Fibroblast of lung (primary cell): ENCODE measurements at regions not wholly inside any gene's neighbourhood (a gene's known extent, or its start where the extent isn't known, plus 50 kb on each side); places are given as distances from the start of the nearest gene placed in this dataset.

Experiments used
- DNase-seq, 2 donors: peaks; one replicate each; pipeline versions ENCODE4 v3.0.0 to v3.0.0-alpha.2; 2010; ENCODE audit warnings: low read depth in 2 of 2
- H2AFZ ChIP-seq: 2 replicates; pipeline ENCODE4 v1.5.1; 2012; ENCODE audit warnings: low read length, control low read depth, inconsistent platforms
- H3K27ac ChIP-seq: 2 replicates; pipeline ENCODE4 v1.5.1; 2011; ENCODE audit warnings: low read length, control low read depth; ENCODE audit not compliant: insufficient read depth
- H3K27me3 ChIP-seq: 2 replicates; pipeline ENCODE4 v1.5.1; 2011; ENCODE audit warnings: mild to moderate bottlenecking, low read length; ENCODE audit not compliant: control insufficient read depth, insufficient read depth
- H3K36me3 ChIP-seq: 2 replicates; pipeline ENCODE4 v1.5.1; 2011; ENCODE audit warnings: low read length; ENCODE audit not compliant: control insufficient read depth, insufficient read depth
- H3K4me1 ChIP-seq: 2 replicates; pipeline ENCODE4 v1.5.1; 2011; ENCODE audit warnings: low read length; ENCODE audit not compliant: control insufficient read depth, insufficient read depth; ENCODE audit errors: extremely low read depth
- H3K4me2 ChIP-seq: 2 replicates; pipeline ENCODE4 v1.5.1; 2011; ENCODE audit warnings: low read length, control low read depth; ENCODE audit not compliant: insufficient read depth; ENCODE audit errors: extremely low read depth
- H3K4me3 ChIP-seq, 4 experiments: fragments of 200-600 bp in 1 of 4; sonication (generic) in 1 of 4; replicated peaks in 1 of 4; 2 replicates each; pipeline ENCODE4 v1.5.1; 2011 to 2016; ENCODE audit warnings: low read length in 4 of 4, low read depth in 3 of 4, mild to moderate bottlenecking in 3 of 4, control low read depth in 2 of 4, inconsistent platforms in 1 of 4, mixed read lengths in 1 of 4; ENCODE audit not compliant: insufficient read depth in 1 of 4; ENCODE audit errors: control extremely low read depth in 1 of 4
- H3K79me2 ChIP-seq: 2 replicates; pipeline ENCODE4 v1.5.1; 2012; ENCODE audit warnings: mild to moderate bottlenecking, low read length, inconsistent platforms; ENCODE audit not compliant: control insufficient read depth, insufficient read depth
- H3K9ac ChIP-seq: 2 replicates; pipeline ENCODE4 v1.5.1; 2011; ENCODE audit warnings: mild to moderate bottlenecking, low read length, control low read depth; ENCODE audit not compliant: insufficient read depth
- H3K9me3 ChIP-seq: 2 replicates; pipeline ENCODE4 v1.5.1; 2012; ENCODE audit warnings: low read depth, low read length; ENCODE audit not compliant: control insufficient read depth, insufficient read depth
- H4K20me1 ChIP-seq: 2 replicates; pipeline ENCODE4 v1.5.1; 2011; ENCODE audit warnings: low read length; ENCODE audit not compliant: control insufficient read depth, insufficient read depth; ENCODE audit errors: extremely low read depth
- CTCF ChIP-seq, 2 donors: IDR thresholded peaks in 1 of 2; conservative IDR thresholded peaks in 1 of 2; 1 replicate in 1 of 2; 2 replicates in 1 of 2; pipeline ENCODE4 v1.5.1; 2011 to 2012; ENCODE audit warnings: low read length in 2 of 2, control low read depth in 1 of 2, inconsistent platforms in 1 of 2, low read depth in 1 of 2, mild to moderate bottlenecking in 1 of 2
- EZH2 ChIP-seq: IDR thresholded peaks from 2 replicates; pipeline ENCODE4 v1.5.1; 2012; ENCODE audit warnings: low read length, control low read depth, mild to moderate bottlenecking; ENCODE audit errors: missing control alignments

GRCh38 chr14:57089901-57090300 lies 178.8 kb downstream of the EXOC5 start:
- Histone ChIP-seq H3K4me3 (no peak overlapping the region), H3K4me1 (no peaks in the 10 kb centered on the region)
- TF ChIP-seq EZH2 (no peak), CTCF (conservative IDR thresholded peaks at IDR 0.05 in 1 of 2, IDR thresholded peaks at IDR 0.05 in 1 of 2; ENCODE audit: low read depth in 1 of 2, low read length in 2 of 2) (no peak)

GRCh38 chr14:57087841-57088240 lies 180.9 kb downstream of the EXOC5 start:
- Histone ChIP-seq H3K4me1 (no peaks in the 10 kb centered on the region), H3K36me3 (no peaks in the 10 kb centered on the region), H4K20me1 (no peaks in the 10 kb centered on the region), H3K79me2 (no peaks in the 10 kb centered on the region), H3K4me3 (no peak overlapping the region), H3K27me3 (no peaks in the 10 kb centered on the region), H3K27ac (no peak overlapping the region), H2AFZ (no peak overlapping the region), H3K9ac (no peak overlapping the region), H3K9me3 (no peaks in the 10 kb centered on the region), H3K4me2 (no peak overlapping the region)
- DNase-seq: no peak
- TF ChIP-seq CTCF (conservative IDR thresholded peaks at IDR 0.05 in 1 of 2, IDR thresholded peaks at IDR 0.05 in 1 of 2; ENCODE audit: low read depth in 1 of 2, low read length in 2 of 2): no peak
- TF ChIP-seq EZH2: no peak

More at GRCh38 chr14:57089901-57090300, 178.8 kb downstream of the EXOC5 start:
- no peaks in the 10 kb centered on the region for H4K20me1 ChIP-seq
- no peaks in the 10 kb centered on the region for H3K79me2 ChIP-seq
- no peak overlapping the region for H3K4me2 ChIP-seq
- H3K9ac ChIP-seq: no peak overlapping the region
- H3K36me3 ChIP-seq: no peaks in the 10 kb centered on the region
- H3K9me3 ChIP-seq: no peaks in the 10 kb centered on the region
- DNase-seq: no peak
- no peaks in the 10 kb centered on the region for H3K27me3 ChIP-seq
- no peak overlapping the region for H3K27ac ChIP-seq
- H2AFZ ChIP-seq: no peak overlapping the region

GRCh38 chr14:57086271-57087162 lies 182.2 kb downstream of the EXOC5 start:
- no peak overlapping the region for H3K4me2 ChIP-seq
- no peaks in the 10 kb centered on the region for H3K9me3 ChIP-seq
- H4K20me1 ChIP-seq: no peaks in the 10 kb centered on the region
- no peak for DNase-seq
- no peak overlapping the region for H3K4me3 ChIP-seq
- no peak overlapping the region for H2AFZ ChIP-seq
- H3K4me1 ChIP-seq: no peaks in the 10 kb centered on the region
- H3K27me3 ChIP-seq: no peaks in the 10 kb centered on the region
- H3K9ac ChIP-seq: no peak overlapping the region
- no peaks in the 10 kb centered on the region for H3K79me2 ChIP-seq
- no peak overlapping the region for H3K27ac ChIP-seq
- TF ChIP-seq EZH2: no peak
- no peak for TF ChIP-seq CTCF (conservative IDR thresholded peaks at IDR 0.05 in 1 of 2, IDR thresholded peaks at IDR 0.05 in 1 of 2; ENCODE audit: low read depth in 1 of 2, low read length in 2 of 2)
- no peaks in the 10 kb centered on the region for H3K36me3 ChIP-seq
